Epithelial cell of proximal tubule (primary cell): ENCODE measurements at regions not wholly inside any gene's neighbourhood (a gene's known extent, or its start where the extent isn't known, plus 50 kb on each side); places are given as distances from the start of the nearest gene placed in this dataset.
"Not testable (repeated sequence)": the region's sequence is repeated elsewhere in the genome, so short reads cannot be mapped to it uniquely, and the experiment has no call there.

Source experiments
- DNase-seq: peaks from one replicate; pipeline ENCODE4 v3.0.0-alpha.2; 2011; ENCODE audit warnings: low read depth
- H3K4me3 ChIP-seq: 2 replicates; pipeline ENCODE4 v1.5.1; 2011; ENCODE audit warnings: low read depth, mild to moderate bottlenecking, low read length
- CTCF ChIP-seq: conservative IDR thresholded peaks from 2 replicates; pipeline ENCODE4 v1.5.1; 2012; ENCODE audit warnings: low read depth, mild to moderate bottlenecking, low read length

GRCh38 chr19:27966390-27966816, 1246.5 kb downstream of the UQCRFS1 start:
- no peak for DNase-seq
- TF ChIP-seq CTCF: peak; percentile 82
- no peak overlapping the region for H3K4me3 ChIP-seq

GRCh38 chr19:27964185-27964584, 1248.8 kb downstream of the UQCRFS1 start:
- H3K4me3 ChIP-seq: no peak overlapping the region
- DNase-seq: no peak
- TF ChIP-seq CTCF: no peak

- no peak for DNase-seq
- TF ChIP-seq CTCF: no peak
Observed at GRCh38 chr19:27962264-27962663, 1250.7 kb downstream of the UQCRFS1 start.

GRCh38 chr19:27955485-27956480, 1257.2 kb downstream of the UQCRFS1 start:
- DNase-seq: no peak
- no peak for TF ChIP-seq CTCF
- H3K4me3 ChIP-seq: no peak overlapping the region

More at GRCh38 chr19:27962264-27962663, 1250.7 kb downstream of the UQCRFS1 start:
- H3K4me3 ChIP-seq: no peak overlapping the region

- not testable (repeated sequence) for H3K4me3 ChIP-seq, DNase-seq
Observed at GRCh38 chr19:27942607-27943006, 1270.3 kb downstream of the UQCRFS1 start.

- H3K4me3 ChIP-seq: no peak overlapping the region
- no peak for DNase-seq
- no peak for TF ChIP-seq CTCF
Observed at GRCh38 chr19:27936139-27936538, 1276.8 kb downstream of the UQCRFS1 start.

- H3K4me3 ChIP-seq: no peak overlapping the region
- no peak for DNase-seq
- no peak for TF ChIP-seq CTCF
Observed at GRCh38 chr19:27935669-27936068, 1277.3 kb downstream of the UQCRFS1 start.
